ENCODE measurements at regions not wholly inside any gene's neighbourhood (a gene's known extent, or its start where the extent isn't known, plus 50 kb on each side); places are given as distances from the start of the nearest gene placed in this dataset.
A peak's percentile ranks its signal among the peaks of the same experiment; 100 is the strongest.
"Not testable (repeated sequence)": the region's sequence is repeated elsewhere in the genome, so short reads cannot be mapped to it uniquely, and the experiment has no call there.

DNA sequence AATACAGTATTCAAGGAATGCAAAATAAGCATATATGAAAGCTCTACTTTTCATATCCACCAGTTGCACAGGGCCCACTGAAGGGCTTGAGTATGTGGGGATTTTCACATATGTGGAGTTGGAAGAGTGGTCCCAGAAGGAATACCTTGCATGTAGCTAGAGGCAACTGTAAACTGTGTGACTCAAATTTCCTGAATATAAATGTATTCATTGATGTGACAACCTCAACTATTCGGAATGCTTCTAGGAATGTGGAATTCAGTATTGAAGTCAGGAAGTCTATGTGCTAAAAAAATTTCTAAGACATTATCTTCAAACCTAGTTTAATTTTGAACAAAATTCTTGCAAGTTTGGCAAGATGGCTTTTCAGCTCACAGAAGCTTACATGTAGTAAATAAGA, 695.5 kb upstream of the SEMA3D start:
- DNase-seq: peak; percentile 60

DNA sequence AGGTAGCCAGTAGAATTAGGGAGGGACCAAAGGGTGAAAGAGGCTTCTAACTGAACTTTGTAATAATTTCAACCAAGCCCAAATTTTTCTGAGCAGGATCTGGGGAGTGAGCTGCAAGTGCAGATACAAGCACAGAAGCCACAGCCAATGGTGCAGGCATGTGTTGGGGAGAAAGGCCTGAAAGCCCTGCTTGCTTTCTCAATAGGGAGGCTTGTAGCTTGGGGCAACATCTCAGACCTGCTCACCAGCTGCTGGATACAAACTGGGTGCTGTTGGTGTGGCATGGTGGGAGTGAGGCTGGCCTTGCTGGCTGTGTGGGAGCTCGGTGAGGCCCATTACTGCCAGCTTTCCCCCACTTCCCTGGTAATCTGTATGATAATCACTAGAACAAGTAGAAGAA, 688.5 kb upstream of the SEMA3D start:
- no peak for DNase-seq

- DNase-seq: no peak
These were observed 679.7 kb upstream of the SEMA3D start for GRCh38 chr7:85866540-85866939.

- peak; percentile 47 for DNase-seq
These were observed 664.8 kb upstream of the SEMA3D start for GRCh38 chr7:85851571-85852193.

GRCh38 chr7:85850381-85850780, 663.5 kb upstream of the SEMA3D start:
- no peak for DNase-seq

DNA sequence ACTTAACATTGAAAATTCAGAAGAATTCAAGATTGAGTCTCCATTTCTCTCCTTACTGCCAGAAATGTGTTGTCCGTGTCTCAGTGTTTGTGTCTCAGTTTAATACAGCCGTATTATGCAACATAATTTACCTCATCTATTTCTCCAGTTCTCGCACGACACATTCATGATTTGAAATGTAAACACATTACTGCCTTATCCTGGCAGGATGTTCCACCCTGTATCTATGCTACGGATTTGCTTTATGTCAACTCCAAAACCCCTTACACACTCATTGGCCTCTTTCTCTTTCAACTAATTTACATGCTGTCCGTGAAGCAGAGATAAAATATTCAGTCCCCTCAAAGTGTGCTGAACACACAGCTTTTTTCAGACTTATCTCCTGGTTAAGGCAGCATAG, 653.7 kb upstream of the SEMA3D start:
- no peak for DNase-seq

DNA sequence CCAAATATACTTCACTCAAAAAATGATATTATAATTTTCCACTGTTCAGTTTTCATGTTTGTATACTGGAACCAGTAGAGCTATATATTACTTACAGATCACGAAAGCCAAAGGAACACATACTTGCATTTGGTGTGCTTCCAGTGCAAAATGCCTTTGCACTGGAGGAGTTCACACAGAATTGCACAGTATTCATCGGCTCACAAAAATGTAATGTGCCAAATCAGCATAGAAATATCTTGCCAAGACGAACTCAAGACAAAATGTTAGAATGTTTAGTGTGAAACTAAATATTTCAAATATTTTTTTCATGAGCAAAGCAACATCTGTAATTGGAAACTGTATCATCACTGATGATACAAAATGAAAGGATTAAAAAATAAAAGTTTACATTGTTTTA, 646.2 kb upstream of the SEMA3D start:
- DNase-seq: peak; percentile 66

DNA sequence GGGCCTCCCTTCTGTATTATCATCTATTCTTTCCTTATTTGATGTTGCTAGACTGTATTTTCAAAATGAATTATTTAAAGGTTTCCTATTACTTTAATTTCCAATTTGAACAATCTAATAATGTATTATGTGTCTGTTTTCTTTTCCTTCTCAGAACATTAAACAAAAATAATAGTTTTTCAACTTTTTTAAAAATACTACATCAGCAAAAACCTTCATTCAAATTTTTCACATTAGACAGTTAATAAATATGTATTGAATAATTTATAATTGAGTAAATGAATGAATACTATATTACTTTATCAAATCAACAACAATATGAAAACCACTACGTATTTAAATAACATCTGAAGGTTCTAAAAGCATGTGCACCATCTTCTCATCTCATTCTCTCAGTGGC, 644.1 kb upstream of the SEMA3D start:
- no peak for DNase-seq

- peak; percentile 22 for DNase-seq
These were observed 643.1 kb upstream of the SEMA3D start for GRCh38 chr7:85829817-85830432.

- DNase-seq: no peak
These were observed 642.3 kb upstream of the SEMA3D start for GRCh38 chr7:85829176-85829575.

DNA sequence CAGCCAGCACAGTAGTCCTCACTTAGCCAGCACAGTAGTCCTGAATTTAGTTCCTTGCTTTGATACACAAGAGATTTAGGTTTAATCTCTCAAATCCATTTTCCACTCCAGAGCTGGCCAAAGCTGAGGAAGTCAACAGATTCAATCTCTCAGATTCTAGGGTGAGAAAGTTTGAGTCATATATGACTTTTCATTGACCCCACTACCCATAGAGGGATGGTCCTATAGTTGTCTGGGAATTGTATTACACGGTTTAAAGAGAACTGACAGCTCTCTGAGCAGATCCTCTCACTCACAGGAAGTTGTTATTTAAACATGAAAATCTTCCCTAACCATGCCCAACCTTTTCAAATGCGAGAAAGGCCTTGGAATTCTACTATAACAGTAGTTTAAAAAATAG, 641.8 kb upstream of the SEMA3D start:
- peak; percentile 20 for DNase-seq

- peak; percentile 15 for DNase-seq
These were observed 636.7 kb upstream of the SEMA3D start for GRCh38 chr7:85823396-85824080.

GRCh38 chr7:85821926-85822325, 635.1 kb upstream of the SEMA3D start:
- no peak for DNase-seq

DNA sequence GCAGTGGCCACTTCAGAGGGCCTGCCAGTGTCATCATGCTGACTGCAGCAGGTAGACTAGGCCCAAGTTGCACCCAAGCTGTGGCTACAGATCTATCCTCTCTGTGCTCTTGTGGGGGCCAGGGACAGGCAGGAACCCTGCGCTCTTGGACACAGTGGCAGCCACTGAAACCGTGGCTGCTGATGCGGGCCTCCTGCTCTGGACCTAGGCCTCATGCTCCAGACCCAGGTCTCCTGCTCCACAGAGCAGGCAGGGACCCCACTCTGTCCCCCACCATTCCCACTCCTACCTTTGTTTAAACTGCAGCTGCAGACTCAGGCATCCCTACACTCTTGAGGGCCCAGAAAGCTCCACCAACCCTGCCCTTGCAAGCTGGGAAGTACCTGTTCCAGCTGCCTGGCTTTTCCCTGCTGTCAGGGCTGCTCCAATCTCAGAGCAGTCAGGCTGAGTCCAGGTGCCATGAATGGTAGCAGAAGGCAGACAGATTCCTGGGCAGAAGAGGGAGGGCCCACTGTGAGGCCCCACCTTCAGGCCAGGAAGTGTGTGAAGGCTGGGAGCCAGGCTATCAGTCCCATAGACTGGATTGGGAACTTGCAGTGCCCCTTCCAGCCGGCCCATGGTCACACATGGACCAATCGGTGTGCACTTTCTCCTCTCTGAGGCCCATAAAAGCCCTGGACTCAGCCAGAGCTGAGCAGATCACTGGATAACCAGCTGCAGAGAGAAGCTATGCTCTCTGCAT, 634.0 kb upstream of the SEMA3D start:
- no peak for DNase-seq

DNA sequence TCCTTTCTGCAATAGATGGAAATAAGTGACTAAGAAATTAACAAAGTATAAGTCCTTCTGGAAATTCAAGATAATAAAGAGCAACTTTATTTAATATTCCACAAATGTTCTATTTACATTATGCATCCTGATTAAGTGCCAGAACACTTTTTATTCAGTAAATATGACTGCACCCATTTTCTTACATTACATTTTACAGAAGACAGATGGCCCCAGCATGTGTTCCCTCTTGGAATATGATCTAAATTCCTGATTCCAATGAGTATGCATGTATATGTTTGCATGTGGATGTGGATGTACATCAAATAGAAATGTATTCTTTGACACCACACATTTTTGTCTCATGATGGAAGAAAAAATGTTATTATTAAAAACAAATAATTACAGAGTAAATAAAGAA, 628.7 kb upstream of the SEMA3D start:
- DNase-seq: no peak

- DNase-seq: no peak
These were observed 619.5 kb upstream of the SEMA3D start for GRCh38 chr7:85806321-85806720.

DNA sequence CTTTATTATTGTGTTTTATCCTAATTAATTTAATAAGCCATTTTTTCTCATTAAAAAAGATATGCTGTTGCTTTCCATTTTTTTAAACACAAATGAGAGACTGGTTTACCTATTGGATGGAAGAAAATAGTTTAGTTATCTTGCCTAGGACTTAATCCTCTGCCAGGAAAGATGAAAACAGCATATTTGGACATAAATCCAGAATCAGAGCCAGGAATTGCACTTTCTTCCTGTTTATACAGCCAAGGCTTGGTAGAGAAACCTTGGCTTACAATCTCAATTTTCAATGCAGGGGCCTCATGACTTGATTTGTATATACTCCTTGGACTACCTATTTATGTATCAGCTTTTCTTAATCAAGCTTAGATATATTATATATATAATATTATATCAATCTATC, 618.8 kb upstream of the SEMA3D start:
- DNase-seq: no peak

GRCh38 chr7:85805249-85805648, 618.4 kb upstream of the SEMA3D start:
- no peak for DNase-seq

GRCh38 chr7:85802211-85802610, 615.4 kb upstream of the SEMA3D start:
- no peak for DNase-seq

- no peak for DNase-seq
These were observed 610.1 kb upstream of the SEMA3D start for GRCh38 chr7:85796956-85797355.

- DNase-seq: not testable (repeated sequence)
These were observed 604.2 kb upstream of the SEMA3D start for GRCh38 chr7:85791098-85791497.

- no peak for DNase-seq
These were observed 594.8 kb upstream of the SEMA3D start for GRCh38 chr7:85781606-85782005.

DNA sequence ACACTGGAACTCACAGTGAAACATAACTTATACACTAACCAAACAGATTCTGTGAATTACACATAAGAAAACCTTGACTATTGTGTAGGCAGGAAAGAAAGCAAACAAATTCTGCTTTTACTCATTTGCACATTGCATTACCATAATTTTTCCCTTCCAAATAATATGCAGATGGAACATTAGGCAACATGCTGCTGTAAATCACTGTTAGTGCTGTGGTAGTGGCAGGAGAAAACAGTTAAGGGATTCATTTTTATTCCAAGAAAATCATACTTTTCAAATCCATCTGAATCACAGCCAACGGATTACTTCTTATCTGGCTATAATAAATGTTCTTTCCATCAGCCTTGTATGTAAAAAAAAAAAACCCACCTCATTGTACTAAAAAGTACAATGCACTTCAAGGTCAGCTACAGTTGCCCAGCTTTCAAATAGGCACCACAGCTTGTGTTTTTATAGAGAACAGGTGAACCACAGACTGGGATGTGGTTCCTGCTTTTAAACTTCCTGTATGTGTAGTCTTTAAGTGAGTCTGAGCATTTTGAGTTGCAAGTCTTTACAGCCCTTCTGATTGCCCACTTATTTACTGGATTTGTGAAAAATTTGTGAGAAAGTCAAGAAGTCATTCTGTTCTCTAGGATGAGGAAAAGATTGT, 590.0 kb upstream of the SEMA3D start:
- no peak for DNase-seq
